Activated T-helper 17 cell treated with anti-CD3 and anti-CD28 coated beads, Interleukin-2, amount 50 U/mL, for 72 hours (primary cell): ENCODE measurements at regions not wholly inside any gene's neighbourhood (a gene's known extent, or its start where the extent isn't known, plus 50 kb on each side); places are given as distances from the start of the nearest gene placed in this dataset.

Experiments used
- ATAC-seq: fragments of 150-1000 bp; cut with Tn5 transposase; replicated peaks from 2 replicates; pipeline ENCODE4 v1.10.0; 2021; ENCODE audit warnings: mild to moderate bottlenecking, moderate library complexity
- H3K27ac Mint-ChIP-seq: one replicate; pipeline ENCODE4 v1.8.0; 2022; ENCODE audit warnings: mixed read lengths
- H3K27me3 Mint-ChIP-seq: one replicate; pipeline ENCODE4 v1.8.0; 2022; ENCODE audit warnings: mixed read lengths
- H3K36me3 Mint-ChIP-seq: one replicate; pipeline ENCODE4 v1.8.0; 2022; ENCODE audit warnings: low read depth, mild to moderate bottlenecking, mixed read lengths
- H3K4me1 Mint-ChIP-seq: one replicate; pipeline ENCODE4 v1.8.0; 2022; ENCODE audit warnings: mixed read lengths
- H3K4me3 Mint-ChIP-seq: one replicate; pipeline ENCODE4 v1.8.0; 2022; ENCODE audit warnings: mild to moderate bottlenecking, mixed read lengths
- H3K9me3 Mint-ChIP-seq: one replicate; pipeline ENCODE4 v1.8.0; 2022; ENCODE audit warnings: mixed read lengths

- ATAC-seq = no peak
- Mint-ChIP-seq H3K27me3 (peaks cover 12% of the 10 kb centered on the region), H3K27ac (no peak overlapping the region), H3K9me3 (no peaks in the 10 kb centered on the region), H3K36me3 (no peaks in the 10 kb centered on the region), H3K4me3 (no peak overlapping the region), H3K4me1 (no peaks in the 10 kb centered on the region)
These were observed 69.1 kb upstream of the MAP4K3 start for GRCh38 chr2:39506215-39506614.

GRCh38 chr2:39508198-39508597 lies 71.1 kb upstream of the MAP4K3 start:
- no peaks in the 10 kb centered on the region for H3K9me3 Mint-ChIP-seq
- H3K27me3 Mint-ChIP-seq = peaks cover 6% of the 10 kb centered on the region
- no peaks in the 10 kb centered on the region for H3K36me3 Mint-ChIP-seq
- no peak overlapping the region for H3K27ac Mint-ChIP-seq
- ATAC-seq = no peak
- no peak overlapping the region for H3K4me3 Mint-ChIP-seq
- peaks cover 16% of the 10 kb centered on the region for H3K4me1 Mint-ChIP-seq

GRCh38 chr2:39510140-39510539 lies 73.1 kb upstream of the MAP4K3 start:
- peaks cover 6% of the 10 kb centered on the region for H3K36me3 Mint-ChIP-seq
- H3K27ac Mint-ChIP-seq = no peak overlapping the region
- peaks cover 6% of the 10 kb centered on the region for H3K27me3 Mint-ChIP-seq
- H3K9me3 Mint-ChIP-seq = no peaks in the 10 kb centered on the region
- no peak overlapping the region for H3K4me3 Mint-ChIP-seq
- no peak for ATAC-seq
- peaks cover 27% of the 10 kb centered on the region for H3K4me1 Mint-ChIP-seq

GRCh38 chr2:39511219-39511604 lies 74.1 kb upstream of the MAP4K3 start:
- H3K4me1 Mint-ChIP-seq = peaks cover 27% of the 10 kb centered on the region
- H3K27ac Mint-ChIP-seq = no peak overlapping the region
- H3K9me3 Mint-ChIP-seq = no peaks in the 10 kb centered on the region
- no peak for ATAC-seq
- peaks cover 6% of the 10 kb centered on the region for H3K27me3 Mint-ChIP-seq
- peaks cover 6% of the 10 kb centered on the region for H3K36me3 Mint-ChIP-seq
- H3K4me3 Mint-ChIP-seq = no peak overlapping the region

GRCh38 chr2:39511605-39512433 lies 74.7 kb upstream of the MAP4K3 start:
- ATAC-seq = peak; percentile 1
- no peaks in the 10 kb centered on the region for H3K9me3 Mint-ChIP-seq
- peaks cover 6% of the 10 kb centered on the region for H3K36me3 Mint-ChIP-seq
- peaks cover 27% of the 10 kb centered on the region for H3K4me1 Mint-ChIP-seq
- peaks cover 6% of the 10 kb centered on the region for H3K27me3 Mint-ChIP-seq
- H3K27ac Mint-ChIP-seq = peak overlapping the region; percentile 72
- peak overlapping the region; percentile 52 for H3K4me3 Mint-ChIP-seq

- Mint-ChIP-seq H3K4me3 (peak overlapping the region; percentile 52), H3K4me1 (peaks cover 27% of the 10 kb centered on the region), H3K27me3 (peaks cover 6% of the 10 kb centered on the region), H3K9me3 (no peaks in the 10 kb centered on the region), H3K27ac (peak overlapping the region; percentile 72), H3K36me3 (peaks cover 6% of the 10 kb centered on the region)
- ATAC-seq = peak; percentile 68
These were observed 75.4 kb upstream of the MAP4K3 start for GRCh38 chr2:39512434-39512935.

- H3K4me3 Mint-ChIP-seq = peak overlapping the region; percentile 52
- H3K36me3 Mint-ChIP-seq = peaks cover 6% of the 10 kb centered on the region
- no peaks in the 10 kb centered on the region for H3K9me3 Mint-ChIP-seq
- H3K27ac Mint-ChIP-seq = peak overlapping the region; percentile 72
- H3K27me3 Mint-ChIP-seq = peaks cover 6% of the 10 kb centered on the region
- peak; percentile 10 for ATAC-seq
- peaks cover 27% of the 10 kb centered on the region for H3K4me1 Mint-ChIP-seq
These were observed 75.9 kb upstream of the MAP4K3 start for GRCh38 chr2:39512941-39513340.

GRCh38 chr2:39513641-39514094 lies 76.6 kb upstream of the MAP4K3 start:
- peaks cover 6% of the 10 kb centered on the region for H3K36me3 Mint-ChIP-seq
- peaks cover 6% of the 10 kb centered on the region for H3K27me3 Mint-ChIP-seq
- peaks cover 27% of the 10 kb centered on the region for H3K4me1 Mint-ChIP-seq
- peak overlapping the region; percentile 72 for H3K27ac Mint-ChIP-seq
- H3K4me3 Mint-ChIP-seq = peak overlapping the region; percentile 52
- peak; percentile 89 for ATAC-seq
- no peaks in the 10 kb centered on the region for H3K9me3 Mint-ChIP-seq

GRCh38 chr2:39514825-39515224 lies 77.7 kb upstream of the MAP4K3 start:
- Mint-ChIP-seq H3K4me1 (peaks cover 27% of the 10 kb centered on the region), H3K36me3 (peaks cover 6% of the 10 kb centered on the region), H3K27me3 (peaks cover under 1% of the 10 kb centered on the region), H3K4me3 (no peak overlapping the region), H3K9me3 (no peaks in the 10 kb centered on the region), H3K27ac (no peak overlapping the region)
- ATAC-seq = no peak

- H3K4me3 Mint-ChIP-seq = no peak overlapping the region
- H3K27ac Mint-ChIP-seq = no peak overlapping the region
- H3K4me1 Mint-ChIP-seq = peaks cover 27% of the 10 kb centered on the region
- no peaks in the 10 kb centered on the region for H3K9me3 Mint-ChIP-seq
- H3K36me3 Mint-ChIP-seq = peaks cover 6% of the 10 kb centered on the region
- no peaks in the 10 kb centered on the region for H3K27me3 Mint-ChIP-seq
- ATAC-seq = no peak
These were observed 78.3 kb upstream of the MAP4K3 start for GRCh38 chr2:39515273-39515896.

GRCh38 chr2:39515897-39516346 lies 78.8 kb upstream of the MAP4K3 start:
- no peaks in the 10 kb centered on the region for H3K9me3 Mint-ChIP-seq
- H3K27ac Mint-ChIP-seq = no peak overlapping the region
- H3K4me1 Mint-ChIP-seq = peaks cover 27% of the 10 kb centered on the region
- H3K36me3 Mint-ChIP-seq = peaks cover 6% of the 10 kb centered on the region
- no peak for ATAC-seq
- no peak overlapping the region for H3K4me3 Mint-ChIP-seq
- no peaks in the 10 kb centered on the region for H3K27me3 Mint-ChIP-seq

- H3K4me3 Mint-ChIP-seq = no peak overlapping the region
These were observed 79.4 kb upstream of the MAP4K3 start for GRCh38 chr2:39516347-39517101.

GRCh38 chr2:39517102-39517436 lies 80.0 kb upstream of the MAP4K3 start:
- Mint-ChIP-seq H3K36me3 (peaks cover 6% of the 10 kb centered on the region), H3K27me3 (no peaks in the 10 kb centered on the region), H3K4me1 (peaks cover 22% of the 10 kb centered on the region), H3K9me3 (peaks cover under 1% of the 10 kb centered on the region), H3K4me3 (no peak overlapping the region), H3K27ac (no peak overlapping the region)
- no peak for ATAC-seq

More at GRCh38 chr2:39516347-39517101, 79.4 kb upstream of the MAP4K3 start:
- no peaks in the 10 kb centered on the region for H3K27me3 Mint-ChIP-seq
- peaks cover 27% of the 10 kb centered on the region for H3K4me1 Mint-ChIP-seq
- H3K9me3 Mint-ChIP-seq = no peaks in the 10 kb centered on the region
- H3K36me3 Mint-ChIP-seq = peaks cover 6% of the 10 kb centered on the region
- H3K27ac Mint-ChIP-seq = no peak overlapping the region
- ATAC-seq = no peak

- no peak overlapping the region for H3K4me3 Mint-ChIP-seq
- no peak for ATAC-seq
- H3K36me3 Mint-ChIP-seq = peaks cover 6% of the 10 kb centered on the region
- H3K27ac Mint-ChIP-seq = no peak overlapping the region
- H3K9me3 Mint-ChIP-seq = peaks cover 6% of the 10 kb centered on the region
- no peaks in the 10 kb centered on the region for H3K27me3 Mint-ChIP-seq
- peaks cover 17% of the 10 kb centered on the region for H3K4me1 Mint-ChIP-seq
These were observed 80.5 kb upstream of the MAP4K3 start for GRCh38 chr2:39517622-39518021.
